ENCODE measurements at regions not wholly inside any gene's neighbourhood (a gene's known extent, or its start where the extent isn't known, plus 50 kb on each side); places are given as distances from the start of the nearest gene placed in this dataset.
"Not testable (repeated sequence)": the region's sequence is repeated elsewhere in the genome, so short reads cannot be mapped to it uniquely, and the experiment has no call there.

DNA sequence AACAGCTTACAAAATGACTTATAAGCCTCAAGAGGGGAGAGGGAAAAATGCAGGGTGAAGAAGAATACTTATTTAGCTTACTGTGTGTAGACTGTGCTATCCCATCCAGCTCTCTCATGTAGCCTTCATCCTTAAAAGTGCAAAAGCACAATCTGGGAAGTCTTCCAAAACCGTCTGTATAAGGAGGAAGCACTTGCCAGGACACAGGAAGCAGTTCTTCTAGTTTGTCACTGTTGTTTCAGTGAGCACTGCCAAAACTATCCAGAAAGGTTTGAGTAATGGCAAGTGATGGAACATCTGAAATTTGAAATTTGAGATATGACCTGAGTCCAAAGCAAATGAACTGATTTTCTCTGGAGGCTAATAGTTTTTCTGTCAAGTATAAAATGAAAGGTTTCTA is 140.8 kb upstream of the ISL1 start:
- no peaks in the 10 kb centered on the region for H3K9me3 ChIP-seq (ENCODE audit: control insufficient read depth, low read length)
- no peak overlapping the region for H3K9ac ChIP-seq (ENCODE audit: low read length)
- H3K36me3 ChIP-seq (ENCODE audit: control insufficient read depth, insufficient read depth, low read length, severe bottlenecking), result no peaks in the 10 kb centered on the region
- no peaks in the 10 kb centered on the region for H3K4me1 ChIP-seq (ENCODE audit: control insufficient read depth, insufficient read depth, low read length)
- H3K4me3 ChIP-seq (ENCODE audit: low read length), result no peak overlapping the region
- no peaks in the 10 kb centered on the region for H3K27me3 ChIP-seq (replicated peaks; ENCODE audit: control insufficient read depth, insufficient read depth, low read length)
- DNase-seq (ENCODE audit: low read depth), result no peak

- not testable (repeated sequence) for H3K9me3 ChIP-seq (ENCODE audit: control insufficient read depth, low read length); H3K4me1 ChIP-seq (ENCODE audit: control insufficient read depth, insufficient read depth, low read length); H3K4me3 ChIP-seq (ENCODE audit: low read length); DNase-seq (ENCODE audit: low read depth); H3K9ac ChIP-seq (ENCODE audit: low read length); H3K36me3 ChIP-seq (ENCODE audit: control insufficient read depth, insufficient read depth, low read length, severe bottlenecking); H3K27me3 ChIP-seq (replicated peaks; ENCODE audit: control insufficient read depth, insufficient read depth, low read length)
These were observed 132.3 kb upstream of the ISL1 start for GRCh38 chr5:51250957-51251356.

DNA sequence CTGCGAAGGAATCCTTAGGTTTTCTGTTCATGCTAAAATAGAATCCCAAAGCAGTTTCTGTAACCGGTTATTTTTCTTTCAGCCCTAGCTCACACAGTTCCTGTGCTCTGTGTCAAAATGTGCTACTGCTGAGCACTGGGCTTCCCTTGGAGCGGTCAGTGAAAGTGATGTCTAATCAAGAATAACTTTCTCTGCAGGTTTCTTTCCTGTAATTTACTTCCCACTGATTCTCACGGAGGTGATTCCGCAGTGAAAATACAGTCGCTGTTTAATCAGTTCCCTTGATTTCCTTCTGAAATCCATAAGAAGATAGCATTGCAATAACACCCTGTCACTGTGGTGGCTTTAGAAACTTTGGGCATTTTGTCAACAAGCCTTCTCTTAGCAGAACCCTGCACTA is 112.0 kb upstream of the ISL1 start:
- no peak overlapping the region for H3K4me3 ChIP-seq (ENCODE audit: low read length)
- H3K27me3 ChIP-seq (replicated peaks; ENCODE audit: control insufficient read depth, insufficient read depth, low read length), result no peaks in the 10 kb centered on the region
- no peaks in the 10 kb centered on the region for H3K36me3 ChIP-seq (ENCODE audit: control insufficient read depth, insufficient read depth, low read length, severe bottlenecking)
- H3K4me1 ChIP-seq (ENCODE audit: control insufficient read depth, insufficient read depth, low read length), result no peaks in the 10 kb centered on the region
- no peak for DNase-seq (ENCODE audit: low read depth)
- no peaks in the 10 kb centered on the region for H3K9me3 ChIP-seq (ENCODE audit: control insufficient read depth, low read length)
- no peak overlapping the region for H3K9ac ChIP-seq (ENCODE audit: low read length)

DNA sequence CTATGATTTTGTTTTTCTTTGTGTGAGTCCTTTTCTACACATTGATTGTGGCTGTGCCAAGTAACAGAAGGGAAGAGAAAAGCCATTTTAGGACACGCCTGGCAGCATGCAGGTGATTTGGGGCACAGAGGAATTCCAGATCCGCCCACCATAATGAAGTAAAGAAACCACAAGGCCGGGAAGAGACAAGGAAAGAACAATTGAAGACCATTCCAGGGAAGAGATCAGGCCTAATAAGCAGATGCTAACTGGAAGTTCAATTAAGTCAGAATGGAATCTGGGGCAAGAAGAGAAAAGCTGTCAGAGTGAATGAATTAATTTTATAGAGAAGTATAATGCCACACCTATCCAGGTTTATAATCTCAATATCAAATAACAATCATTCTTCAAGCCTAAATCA is 110.2 kb upstream of the ISL1 start:
- H3K4me3 ChIP-seq (ENCODE audit: low read length), result no peak overlapping the region
- H3K9me3 ChIP-seq (ENCODE audit: control insufficient read depth, low read length), result no peaks in the 10 kb centered on the region
- no peak for DNase-seq (ENCODE audit: low read depth)
- H3K36me3 ChIP-seq (ENCODE audit: control insufficient read depth, insufficient read depth, low read length, severe bottlenecking), result no peaks in the 10 kb centered on the region
- no peaks in the 10 kb centered on the region for H3K4me1 ChIP-seq (ENCODE audit: control insufficient read depth, insufficient read depth, low read length)
- no peak overlapping the region for H3K9ac ChIP-seq (ENCODE audit: low read length)
- no peaks in the 10 kb centered on the region for H3K27me3 ChIP-seq (replicated peaks; ENCODE audit: control insufficient read depth, insufficient read depth, low read length)

DNA sequence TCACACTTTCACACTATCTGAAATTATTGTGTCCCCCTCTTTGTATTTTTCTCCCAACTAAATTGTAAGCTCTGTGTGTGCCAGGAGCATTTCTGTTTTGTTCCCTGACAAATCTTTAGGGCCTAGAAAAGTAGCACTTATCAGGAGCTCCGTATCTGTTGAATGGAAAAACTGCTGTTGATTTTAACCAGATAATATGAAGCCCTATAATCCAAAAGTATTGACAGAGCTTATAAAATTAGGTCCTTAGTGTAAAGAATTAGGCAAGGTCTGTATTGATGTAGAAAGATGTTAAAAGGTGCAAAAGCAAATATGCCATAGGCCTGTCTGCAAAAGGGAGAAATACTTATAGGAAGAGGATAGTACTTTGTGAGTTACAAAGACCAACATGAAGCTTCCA is 109.4 kb upstream of the ISL1 start:
- no peaks in the 10 kb centered on the region for H3K4me1 ChIP-seq (ENCODE audit: control insufficient read depth, insufficient read depth, low read length)
- DNase-seq (ENCODE audit: low read depth), result no peak
- H3K27me3 ChIP-seq (replicated peaks; ENCODE audit: control insufficient read depth, insufficient read depth, low read length), result no peaks in the 10 kb centered on the region
- H3K9me3 ChIP-seq (ENCODE audit: control insufficient read depth, low read length), result no peaks in the 10 kb centered on the region
- H3K9ac ChIP-seq (ENCODE audit: low read length), result no peak overlapping the region
- no peaks in the 10 kb centered on the region for H3K36me3 ChIP-seq (ENCODE audit: control insufficient read depth, insufficient read depth, low read length, severe bottlenecking)
- H3K4me3 ChIP-seq (ENCODE audit: low read length), result no peak overlapping the region

DNA sequence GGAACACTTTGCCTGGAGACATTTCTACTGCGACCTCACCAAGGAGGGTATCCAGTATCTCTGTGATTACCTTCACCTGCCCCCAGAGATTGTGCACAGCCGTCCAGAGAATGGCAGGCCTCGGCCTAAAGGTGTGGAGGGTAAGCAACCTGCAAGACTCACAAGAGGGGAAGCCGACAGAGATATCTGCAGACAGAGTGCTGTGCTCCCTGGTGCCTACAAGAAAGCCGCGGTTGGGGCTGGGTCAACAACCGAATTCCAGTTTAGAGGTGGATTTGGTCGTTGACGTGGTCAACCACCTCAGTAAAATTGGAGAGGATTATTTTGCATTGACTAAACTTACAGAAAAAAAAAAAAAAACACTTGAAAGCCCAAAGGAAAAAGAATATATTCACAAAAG is 107.8 kb upstream of the ISL1 start:
- no peak for DNase-seq (ENCODE audit: low read depth)
- H3K4me1 ChIP-seq (ENCODE audit: control insufficient read depth, insufficient read depth, low read length), result no peaks in the 10 kb centered on the region
- H3K27me3 ChIP-seq (replicated peaks; ENCODE audit: control insufficient read depth, insufficient read depth, low read length), result no peaks in the 10 kb centered on the region
- H3K4me3 ChIP-seq (ENCODE audit: low read length), result no peak overlapping the region
- H3K9ac ChIP-seq (ENCODE audit: low read length), result no peak overlapping the region
- H3K9me3 ChIP-seq (ENCODE audit: control insufficient read depth, low read length), result no peaks in the 10 kb centered on the region
- no peaks in the 10 kb centered on the region for H3K36me3 ChIP-seq (ENCODE audit: control insufficient read depth, insufficient read depth, low read length, severe bottlenecking)

DNA sequence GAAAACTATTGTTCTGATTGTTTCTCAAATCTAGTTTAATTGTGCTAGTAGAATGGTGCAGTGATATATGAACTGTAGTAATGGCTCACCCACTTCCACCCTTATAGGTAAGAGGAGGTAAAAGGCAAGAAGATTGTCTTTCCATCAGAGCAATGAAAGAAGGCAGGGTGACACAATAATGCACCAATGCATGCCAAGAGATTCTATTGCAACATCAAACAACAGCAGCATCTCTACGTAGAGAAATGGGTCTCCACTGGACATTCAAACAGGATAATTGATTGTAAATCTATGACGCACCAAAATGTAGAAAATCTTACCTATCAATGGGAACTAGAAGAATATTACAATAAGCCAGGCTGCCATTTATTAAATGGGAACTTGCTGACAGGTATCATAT is 107.0 kb upstream of the ISL1 start:
- DNase-seq (ENCODE audit: low read depth), result no peak
- Histone ChIP-seq H3K4me3 (ENCODE audit: low read length) (no peak overlapping the region), H3K9ac (ENCODE audit: low read length) (no peak overlapping the region), H3K9me3 (ENCODE audit: control insufficient read depth, low read length) (no peaks in the 10 kb centered on the region), H3K4me1 (ENCODE audit: control insufficient read depth, insufficient read depth, low read length) (no peaks in the 10 kb centered on the region), H3K27me3 (replicated peaks; ENCODE audit: control insufficient read depth, insufficient read depth, low read length) (no peaks in the 10 kb centered on the region), H3K36me3 (ENCODE audit: control insufficient read depth, insufficient read depth, low read length, severe bottlenecking) (no peaks in the 10 kb centered on the region)

DNA sequence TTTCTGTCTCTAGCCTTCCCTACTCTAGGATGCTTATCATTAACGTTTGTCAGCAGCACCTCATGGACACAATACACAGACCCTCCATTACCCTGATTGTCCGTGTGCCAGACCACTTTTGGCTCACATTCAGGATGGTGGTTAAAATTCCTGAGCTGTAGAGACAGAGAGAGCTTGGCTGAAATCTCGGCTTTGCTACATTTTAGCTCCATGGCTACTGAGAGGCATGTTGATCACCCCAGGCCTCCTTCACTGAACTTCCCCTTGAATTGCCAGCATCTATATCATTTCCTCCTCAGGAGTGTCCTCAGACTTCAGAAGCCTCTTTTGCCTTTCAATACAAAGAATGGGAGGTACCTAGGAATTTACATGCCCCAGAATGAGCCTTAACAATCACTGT is 104.7 kb upstream of the ISL1 start:
- no peak for DNase-seq (ENCODE audit: low read depth)
- H3K4me3 ChIP-seq (ENCODE audit: low read length), result no peak overlapping the region
- H3K9me3 ChIP-seq (ENCODE audit: control insufficient read depth, low read length), result no peaks in the 10 kb centered on the region
- no peaks in the 10 kb centered on the region for H3K36me3 ChIP-seq (ENCODE audit: control insufficient read depth, insufficient read depth, low read length, severe bottlenecking)
- H3K27me3 ChIP-seq (replicated peaks; ENCODE audit: control insufficient read depth, insufficient read depth, low read length), result no peaks in the 10 kb centered on the region
- no peak overlapping the region for H3K9ac ChIP-seq (ENCODE audit: low read length)
- no peaks in the 10 kb centered on the region for H3K4me1 ChIP-seq (ENCODE audit: control insufficient read depth, insufficient read depth, low read length)

- no peaks in the 10 kb centered on the region for H3K27me3 ChIP-seq (replicated peaks; ENCODE audit: control insufficient read depth, insufficient read depth, low read length)
- H3K9ac ChIP-seq (ENCODE audit: low read length), result no peak overlapping the region
- no peak for DNase-seq (ENCODE audit: low read depth)
- H3K36me3 ChIP-seq (ENCODE audit: control insufficient read depth, insufficient read depth, low read length, severe bottlenecking), result no peaks in the 10 kb centered on the region
- H3K9me3 ChIP-seq (ENCODE audit: control insufficient read depth, low read length), result no peaks in the 10 kb centered on the region
- H3K4me1 ChIP-seq (ENCODE audit: control insufficient read depth, insufficient read depth, low read length), result no peaks in the 10 kb centered on the region
- no peak overlapping the region for H3K4me3 ChIP-seq (ENCODE audit: low read length)
These were observed 103.1 kb upstream of the ISL1 start for GRCh38 chr5:51279983-51280706.

GRCh38 chr5:51286046-51286445 is 97.2 kb upstream of the ISL1 start:
- Histone ChIP-seq H3K9me3 (ENCODE audit: control insufficient read depth, low read length) (no peaks in the 10 kb centered on the region), H3K4me3 (ENCODE audit: low read length) (no peak overlapping the region), H3K9ac (ENCODE audit: low read length) (no peak overlapping the region), H3K36me3 (ENCODE audit: control insufficient read depth, insufficient read depth, low read length, severe bottlenecking) (no peaks in the 10 kb centered on the region), H3K4me1 (ENCODE audit: control insufficient read depth, insufficient read depth, low read length) (no peaks in the 10 kb centered on the region), H3K27me3 (replicated peaks; ENCODE audit: control insufficient read depth, insufficient read depth, low read length) (no peaks in the 10 kb centered on the region)
- DNase-seq (ENCODE audit: low read depth), result no peak

DNA sequence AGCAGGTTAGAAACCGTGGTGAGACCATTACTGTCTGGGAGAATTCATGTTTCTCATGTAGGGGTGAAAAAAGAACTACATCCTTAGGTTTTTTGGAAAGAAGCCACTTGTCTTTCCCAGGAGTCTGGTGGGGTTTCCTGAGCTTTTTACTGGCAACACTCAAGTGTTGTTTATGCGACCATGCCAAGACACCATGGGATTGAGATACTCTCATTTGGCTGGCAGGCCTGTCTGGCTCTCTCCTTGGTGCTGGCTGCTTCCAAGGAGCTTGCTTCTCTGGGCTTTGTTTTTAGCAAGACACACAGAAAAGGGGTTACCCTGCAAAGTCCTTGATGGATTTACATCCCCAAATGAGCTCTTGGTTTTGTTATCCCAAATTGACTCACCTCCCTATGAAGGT is 80.9 kb upstream of the ISL1 start:
- H3K4me3 ChIP-seq (ENCODE audit: low read length), result no peak overlapping the region
- DNase-seq (ENCODE audit: low read depth), result no peak
- no peak overlapping the region for H3K9ac ChIP-seq (ENCODE audit: low read length)
- H3K36me3 ChIP-seq (ENCODE audit: control insufficient read depth, insufficient read depth, low read length, severe bottlenecking), result no peaks in the 10 kb centered on the region
- H3K9me3 ChIP-seq (ENCODE audit: control insufficient read depth, low read length), result no peaks in the 10 kb centered on the region
- no peaks in the 10 kb centered on the region for H3K27me3 ChIP-seq (replicated peaks; ENCODE audit: control insufficient read depth, insufficient read depth, low read length)
- no peaks in the 10 kb centered on the region for H3K4me1 ChIP-seq (ENCODE audit: control insufficient read depth, insufficient read depth, low read length)

DNA sequence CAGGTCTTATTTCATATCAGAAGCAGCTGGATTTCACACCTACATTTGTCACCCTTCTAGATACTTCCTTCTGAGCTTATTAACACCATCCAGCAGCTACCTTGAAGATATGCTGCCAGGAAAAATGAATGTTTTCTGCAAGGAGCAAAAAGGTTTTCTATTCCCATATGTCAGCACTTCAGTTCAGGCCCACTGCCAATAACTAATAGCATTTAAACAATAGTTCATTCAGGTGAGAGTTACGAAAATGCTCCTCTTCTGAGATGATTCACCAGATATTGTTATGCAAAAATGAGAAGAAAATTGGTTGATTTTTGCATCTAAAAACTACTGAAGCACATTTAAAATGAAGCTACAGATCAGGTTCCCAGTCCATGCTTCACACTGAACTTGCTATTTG is 56.4 kb upstream of the ISL1 start:
- no peaks in the 10 kb centered on the region for H3K4me1 ChIP-seq (ENCODE audit: control insufficient read depth, insufficient read depth, low read length)
- H3K9ac ChIP-seq (ENCODE audit: low read length), result no peak overlapping the region
- H3K9me3 ChIP-seq (ENCODE audit: control insufficient read depth, low read length), result no peaks in the 10 kb centered on the region
- DNase-seq (ENCODE audit: low read depth), result no peak
- no peaks in the 10 kb centered on the region for H3K27me3 ChIP-seq (replicated peaks; ENCODE audit: control insufficient read depth, insufficient read depth, low read length)
- H3K4me3 ChIP-seq (ENCODE audit: low read length), result no peak overlapping the region
- no peaks in the 10 kb centered on the region for H3K36me3 ChIP-seq (ENCODE audit: control insufficient read depth, insufficient read depth, low read length, severe bottlenecking)
